ENCODE measurements at regions not wholly inside any gene's neighbourhood (a gene's known extent, or its start where the extent isn't known, plus 50 kb on each side); places are given as distances from the start of the nearest gene placed in this dataset.

GRCh38 chr12:74339211-74339610, 198.4 kb upstream of the ATXN7L3B start:
- Mint-ChIP-seq H3K4me1 (ENCODE audit: low read depth) (peaks cover 6% of the 10 kb centered on the region), H3K36me3 (ENCODE audit: low read depth) (no peaks in the 10 kb centered on the region), H3K27me3 (ENCODE audit: low read depth) (no peaks in the 10 kb centered on the region), H3K4me3 (ENCODE audit: unreplicated experiment) (no peak overlapping the region), H3K27ac (ENCODE audit: unreplicated experiment) (no peak overlapping the region), H3K9me3 (ENCODE audit: low read depth) (no peaks in the 10 kb centered on the region)
- no peak for TF ChIP-seq CTCF (IDR thresholded peaks at IDR 0.05)
- DNase-seq (ENCODE audit: low spot score), result no peak

DNA sequence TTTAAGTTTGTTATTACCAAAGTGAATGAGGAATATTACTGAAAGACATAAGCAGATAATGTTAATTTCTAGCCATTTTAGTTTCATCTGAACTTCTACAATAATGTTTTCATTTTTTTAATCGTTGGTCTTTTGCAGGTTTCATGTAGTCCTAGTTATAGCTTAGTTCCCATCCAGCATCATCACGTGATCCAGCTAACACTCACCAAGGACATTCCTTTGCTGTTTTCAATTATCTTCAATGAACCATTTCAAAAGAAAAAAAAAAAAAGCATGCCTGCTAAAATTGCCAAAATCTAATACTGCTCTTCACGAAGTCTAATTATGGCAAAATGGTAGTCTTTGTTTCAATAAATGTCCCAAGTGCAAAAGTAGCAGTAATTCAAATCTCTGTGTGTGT, 187.7 kb upstream of the ATXN7L3B start:
- no peak for DNase-seq (ENCODE audit: low spot score)
- no peaks in the 10 kb centered on the region for H3K27me3 Mint-ChIP-seq (ENCODE audit: low read depth)
- no peak overlapping the region for H3K27ac Mint-ChIP-seq (ENCODE audit: unreplicated experiment)
- H3K9me3 Mint-ChIP-seq (ENCODE audit: low read depth), result peaks cover 9% of the 10 kb centered on the region
- H3K4me1 Mint-ChIP-seq (ENCODE audit: low read depth), result no peaks in the 10 kb centered on the region
- no peak for TF ChIP-seq CTCF (IDR thresholded peaks at IDR 0.05)
- H3K4me3 Mint-ChIP-seq (ENCODE audit: unreplicated experiment), result no peak overlapping the region
- H3K36me3 Mint-ChIP-seq (ENCODE audit: low read depth), result peaks cover 2% of the 10 kb centered on the region

DNA sequence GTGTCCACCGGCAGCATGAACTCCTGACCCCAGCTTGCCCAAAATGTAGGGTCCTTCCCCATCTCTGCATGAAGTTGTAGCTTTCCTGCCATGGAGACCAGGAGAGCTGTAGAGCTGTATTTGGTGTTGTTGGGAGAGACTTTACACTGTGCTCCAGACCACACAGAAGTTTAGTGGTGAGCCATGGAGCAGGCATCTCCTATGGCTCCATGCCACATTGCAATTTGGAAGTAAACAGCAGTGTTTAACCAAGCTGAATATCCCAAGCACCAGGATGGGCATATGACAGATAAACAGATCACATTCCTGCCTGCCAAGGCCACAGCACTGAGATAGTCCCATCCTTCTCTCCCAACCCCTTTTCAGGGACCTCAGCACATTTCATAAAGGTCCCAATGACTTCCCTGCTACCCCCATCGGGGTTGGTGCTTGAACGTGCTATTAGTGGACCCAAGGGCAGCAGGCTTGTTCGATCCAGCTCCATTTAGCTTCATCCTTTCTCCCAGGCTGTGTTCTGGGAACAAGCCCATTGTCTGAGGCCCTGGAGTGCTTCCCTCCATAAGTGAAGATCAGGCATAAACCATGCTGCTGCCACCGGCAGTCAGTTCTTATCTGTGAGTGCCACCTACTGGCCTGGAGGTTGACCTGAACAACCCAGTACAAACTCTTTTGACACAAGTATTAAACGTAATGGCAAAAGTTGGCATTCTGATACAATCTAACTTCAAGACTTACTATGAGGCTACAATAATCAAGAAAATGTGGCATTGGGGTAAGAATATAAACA, 172.3 kb upstream of the ATXN7L3B start:
- H3K27ac Mint-ChIP-seq (ENCODE audit: unreplicated experiment), result no peak overlapping the region
- peak; percentile 75 for TF ChIP-seq CTCF (IDR thresholded peaks at IDR 0.05)
- no peaks in the 10 kb centered on the region for H3K4me1 Mint-ChIP-seq (ENCODE audit: low read depth)
- DNase-seq (ENCODE audit: low spot score), result no peak
- H3K36me3 Mint-ChIP-seq (ENCODE audit: low read depth), result no peaks in the 10 kb centered on the region
- H3K4me3 Mint-ChIP-seq (ENCODE audit: unreplicated experiment), result no peak overlapping the region
- peaks cover 15% of the 10 kb centered on the region for H3K27me3 Mint-ChIP-seq (ENCODE audit: low read depth)
- H3K9me3 Mint-ChIP-seq (ENCODE audit: low read depth), result peaks cover 7% of the 10 kb centered on the region

GRCh38 chr12:74370608-74371216, 166.9 kb upstream of the ATXN7L3B start:
- peaks cover 13% of the 10 kb centered on the region for H3K27me3 Mint-ChIP-seq (ENCODE audit: low read depth)
- H3K4me3 Mint-ChIP-seq (ENCODE audit: unreplicated experiment), result no peak overlapping the region
- no peaks in the 10 kb centered on the region for H3K4me1 Mint-ChIP-seq (ENCODE audit: low read depth)
- no peaks in the 10 kb centered on the region for H3K36me3 Mint-ChIP-seq (ENCODE audit: low read depth)
- no peak for DNase-seq (ENCODE audit: low spot score)
- no peaks in the 10 kb centered on the region for H3K9me3 Mint-ChIP-seq (ENCODE audit: low read depth)
- no peak overlapping the region for H3K27ac Mint-ChIP-seq (ENCODE audit: unreplicated experiment)
- TF ChIP-seq CTCF (IDR thresholded peaks at IDR 0.05), result no peak

GRCh38 chr12:74379114-74379513, 158.5 kb upstream of the ATXN7L3B start:
- TF ChIP-seq CTCF (IDR thresholded peaks at IDR 0.05), result no peak
- Mint-ChIP-seq H3K4me1 (ENCODE audit: low read depth) (peaks cover 2% of the 10 kb centered on the region), H3K9me3 (ENCODE audit: low read depth) (no peaks in the 10 kb centered on the region), H3K4me3 (ENCODE audit: unreplicated experiment) (no peak overlapping the region), H3K27ac (ENCODE audit: unreplicated experiment) (no peak overlapping the region), H3K36me3 (ENCODE audit: low read depth) (no peaks in the 10 kb centered on the region), H3K27me3 (ENCODE audit: low read depth) (peaks cover 2% of the 10 kb centered on the region)
- no peak for DNase-seq (ENCODE audit: low spot score)

All from chondrocyte (in vitro differentiated cells).